NCI-H524 (cell line): ENCODE measurements at regions not wholly inside any gene's neighbourhood (a gene's known extent, or its start where the extent isn't known, plus 50 kb on each side); places are given as distances from the start of the nearest gene placed in this dataset.
"Not testable (repeated sequence)": the region's sequence is repeated elsewhere in the genome, so short reads cannot be mapped to it uniquely, and the experiment has no call there.

Experiments
- DNase-seq, 2 experiments: peaks; one replicate each; lab custom pipeline; 2025; lab: John Stamatoyannopoulos, UW

GRCh38 chr12:131628766-131629448 is 82.0 kb upstream of the SFSWAP start:
- DNase-seq, result no peak

- no peak for DNase-seq
These were observed 79.7 kb upstream of the SFSWAP start for GRCh38 chr12:131631230-131631629.

GRCh38 chr12:131631889-131632651 is 78.8 kb upstream of the SFSWAP start:
- DNase-seq, result not testable (repeated sequence)

GRCh38 chr12:131632652-131633023 is 78.3 kb upstream of the SFSWAP start:
- DNase-seq, result not testable (repeated sequence)

- DNase-seq, result not testable (repeated sequence)
These were observed 77.3 kb upstream of the SFSWAP start for GRCh38 chr12:131633610-131634009.

GRCh38 chr12:131634037-131634436 is 76.9 kb upstream of the SFSWAP start:
- no peak for DNase-seq

GRCh38 chr12:131635012-131635411 is 75.9 kb upstream of the SFSWAP start:
- DNase-seq, result not testable (repeated sequence)

GRCh38 chr12:131635491-131636122 is 75.3 kb upstream of the SFSWAP start:
- no peak for DNase-seq

GRCh38 chr12:131636266-131636665 is 74.6 kb upstream of the SFSWAP start:
- no peak for DNase-seq

GRCh38 chr12:131636940-131637750 is 73.7 kb upstream of the SFSWAP start:
- no peak for DNase-seq

GRCh38 chr12:131637986-131638385 is 72.9 kb upstream of the SFSWAP start:
- DNase-seq, result no peak

GRCh38 chr12:131639270-131639940 is 71.5 kb upstream of the SFSWAP start:
- DNase-seq, result no peak

GRCh38 chr12:131640525-131640924 is 70.4 kb upstream of the SFSWAP start:
- peak; percentile 34 to 74 for DNase-seq

- DNase-seq, result no peak
These were observed 69.6 kb upstream of the SFSWAP start for GRCh38 chr12:131641315-131641714.

GRCh38 chr12:131642101-131642540 is 68.8 kb upstream of the SFSWAP start:
- no peak for DNase-seq

- no peak for DNase-seq
These were observed 68.1 kb upstream of the SFSWAP start for GRCh38 chr12:131642771-131643170.

GRCh38 chr12:131643631-131644452 is 67.0 kb upstream of the SFSWAP start:
- no peak for DNase-seq

- no peak for DNase-seq
These were observed 66.4 kb upstream of the SFSWAP start for GRCh38 chr12:131644481-131644880.

GRCh38 chr12:131644917-131645316 is 66.0 kb upstream of the SFSWAP start:
- not testable (repeated sequence) for DNase-seq

- not testable (repeated sequence) for DNase-seq
These were observed 65.3 kb upstream of the SFSWAP start for GRCh38 chr12:131645557-131645956.

GRCh38 chr12:131646444-131646843 is 64.4 kb upstream of the SFSWAP start:
- not testable (repeated sequence) for DNase-seq
